Hepatocyte (in vitro differentiated cells): ENCODE measurements at regions not wholly inside any gene's neighbourhood (a gene's known extent, or its start where the extent isn't known, plus 50 kb on each side); places are given as distances from the start of the nearest gene placed in this dataset.

Experiments
- DNase-seq: peaks from one replicate; pipeline ENCODE4 v3.0.0-alpha.2; 2016; ENCODE audit warnings: low spot score
- H2AFZ ChIP-seq: fragments of 200-600 bp; sonication (generic); 2 replicates; pipeline ENCODE4 v1.6.0; 2016; ENCODE audit warnings: antibody characterized with exemption, mild to moderate bottlenecking
- H3K27ac ChIP-seq: fragments of 200-600 bp; sonication (generic); 2 replicates; pipeline ENCODE4 v1.5.1; 2016; ENCODE audit warnings: mild to moderate bottlenecking
- H3K27me3 ChIP-seq: fragments of 200-600 bp; sonication (generic); 2 replicates; pipeline ENCODE4 v1.6.1; 2016
- H3K36me3 ChIP-seq: fragments of 200-600 bp; sonication (generic); replicated peaks from 2 replicates; pipeline ENCODE4 v1.5.1; 2016; ENCODE audit warnings: low read depth; ENCODE audit not compliant: insufficient read depth
- H3K4me1 ChIP-seq: fragments of 200-600 bp; sonication (generic); 2 replicates; pipeline ENCODE4 v1.5.1; 2016; ENCODE audit warnings: mild to moderate bottlenecking, moderate library complexity; ENCODE audit not compliant: insufficient read depth
- H3K4me2 ChIP-seq: fragments of 200-600 bp; sonication (generic); 2 replicates; pipeline ENCODE4 v1.6.0; 2016
- H3K4me3 ChIP-seq: fragments of 200-600 bp; sonication (generic); 2 replicates; pipeline ENCODE4 v1.5.1; 2016; ENCODE audit warnings: mild to moderate bottlenecking
- H3K79me2 ChIP-seq: fragments of 200-600 bp; sonication (generic); 2 replicates; pipeline ENCODE4 v1.6.0; 2017; ENCODE audit warnings: mild to moderate bottlenecking
- H3K9me2 ChIP-seq: fragments of 200-600 bp; sonication (generic); replicated peaks from 2 replicates; pipeline ENCODE4 v1.6.0; 2017; ENCODE audit warnings: mild to moderate bottlenecking; ENCODE audit not compliant: insufficient read depth
- H3K9me3 ChIP-seq: fragments of 200-600 bp; sonication (generic); 2 replicates; pipeline ENCODE4 v1.5.1; 2016; ENCODE audit warnings: low read depth, mild to moderate bottlenecking
- H4K20me1 ChIP-seq: fragments of 200-600 bp; sonication (generic); 2 replicates; pipeline ENCODE4 v1.6.0; 2016; ENCODE audit warnings: mild to moderate bottlenecking; ENCODE audit not compliant: insufficient read depth, poor library complexity, severe bottlenecking
- EZH2 ChIP-seq: fragments of 200-600 bp; sonication (generic); IDR thresholded peaks from 2 replicates; pipeline ENCODE4 v1.6.1; 2016; ENCODE audit warnings: antibody characterized with exemption, mild to moderate bottlenecking, borderline replicate concordance
- EZH2phosphoT487 ChIP-seq: fragments of 200-600 bp; sonication (generic); IDR thresholded peaks from one replicate; pipeline ENCODE4 v1.6.1; 2018; ENCODE audit warnings: antibody characterized with exemption, mild to moderate bottlenecking, low read depth, moderate library complexity; ENCODE audit not compliant: unreplicated experiment, severe bottlenecking
- WGBS: methylation state at CpG from one replicate; pipeline ENCODE4 v1.1.6; 2016; ENCODE audit warnings: low lambda C conversion rate; ENCODE audit errors: missing lambda C conversion rate; 5-methylcytosine and 5-hydroxymethylcytosine counted together
- TF ChIP-seq, protein P1 (sequence below): fragments of 200-600 bp; sonication (generic); IDR thresholded peaks from 2 replicates; pipeline ENCODE4 v1.5.1; 2016; ENCODE audit warnings: antibody characterized with exemption, mild to moderate bottlenecking; ENCODE audit not compliant: poor library complexity

DNA sequence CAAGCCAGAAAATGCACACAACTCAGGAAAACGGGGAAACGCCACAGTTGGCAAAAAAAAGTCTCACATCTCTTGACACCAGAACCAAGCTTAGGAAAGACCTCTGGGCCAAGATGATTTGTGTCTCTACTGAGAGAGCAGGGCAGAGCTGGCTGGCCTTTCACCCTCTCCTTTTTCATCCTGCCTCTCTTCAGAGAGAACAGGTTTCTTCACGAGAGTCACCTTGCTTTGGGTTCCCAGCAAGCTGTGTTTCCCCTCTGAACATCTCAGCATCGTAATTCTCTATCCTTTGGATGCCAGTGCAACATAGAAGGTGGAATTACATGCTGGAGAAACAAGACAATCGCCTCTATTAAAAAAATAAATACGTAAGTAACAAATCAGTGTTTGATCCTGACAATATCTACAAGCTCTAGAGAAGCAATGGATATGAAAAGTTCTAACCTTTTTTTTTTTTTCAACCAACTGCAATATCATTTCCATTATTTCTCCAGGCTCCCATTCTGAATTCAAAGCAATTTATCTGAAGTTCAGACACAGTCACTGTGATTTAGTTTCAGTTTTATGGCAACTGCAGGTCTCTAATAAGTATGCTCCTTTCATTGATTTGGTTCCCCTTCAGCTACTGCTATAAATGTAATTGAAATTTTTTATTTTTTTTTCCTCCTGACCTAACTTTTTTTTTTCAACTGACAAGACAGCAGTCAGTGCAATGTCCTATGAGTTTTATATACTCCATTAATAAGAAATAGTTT lies 708.6 kb downstream of the DTWD2 start:
- H2AFZ ChIP-seq: no peak overlapping the region
- no peaks in the 10 kb centered on the region for H3K79me2 ChIP-seq
- TF ChIP-seq EZH2phosphoT487 (no peak), EZH2 (no peak)
- TF ChIP-seq, protein P1, sequence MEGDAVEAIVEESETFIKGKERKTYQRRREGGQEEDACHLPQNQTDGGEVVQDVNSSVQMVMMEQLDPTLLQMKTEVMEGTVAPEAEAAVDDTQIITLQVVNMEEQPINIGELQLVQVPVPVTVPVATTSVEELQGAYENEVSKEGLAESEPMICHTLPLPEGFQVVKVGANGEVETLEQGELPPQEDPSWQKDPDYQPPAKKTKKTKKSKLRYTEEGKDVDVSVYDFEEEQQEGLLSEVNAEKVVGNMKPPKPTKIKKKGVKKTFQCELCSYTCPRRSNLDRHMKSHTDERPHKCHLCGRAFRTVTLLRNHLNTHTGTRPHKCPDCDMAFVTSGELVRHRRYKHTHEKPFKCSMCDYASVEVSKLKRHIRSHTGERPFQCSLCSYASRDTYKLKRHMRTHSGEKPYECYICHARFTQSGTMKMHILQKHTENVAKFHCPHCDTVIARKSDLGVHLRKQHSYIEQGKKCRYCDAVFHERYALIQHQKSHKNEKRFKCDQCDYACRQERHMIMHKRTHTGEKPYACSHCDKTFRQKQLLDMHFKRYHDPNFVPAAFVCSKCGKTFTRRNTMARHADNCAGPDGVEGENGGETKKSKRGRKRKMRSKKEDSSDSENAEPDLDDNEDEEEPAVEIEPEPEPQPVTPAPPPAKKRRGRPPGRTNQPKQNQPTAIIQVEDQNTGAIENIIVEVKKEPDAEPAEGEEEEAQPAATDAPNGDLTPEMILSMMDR: no peak

DNA sequence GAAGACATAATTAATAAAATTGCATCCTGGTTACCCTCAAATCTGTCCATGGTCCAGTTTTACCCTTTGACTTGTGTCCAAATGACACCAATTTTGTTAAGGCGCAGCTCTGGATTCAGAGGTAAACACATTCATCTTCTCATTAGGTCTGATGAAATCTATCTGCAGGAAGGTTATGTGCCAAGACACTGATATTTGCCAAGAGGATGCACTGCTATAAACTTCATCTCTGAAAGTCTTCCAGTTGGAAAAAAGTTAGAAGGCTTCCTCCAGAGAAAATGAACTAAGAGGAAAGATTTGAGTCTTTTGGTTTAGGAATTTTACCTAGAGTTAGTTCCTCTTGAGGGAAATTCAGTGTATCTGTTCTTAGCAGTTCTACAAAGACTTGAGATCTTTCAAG lies 717.8 kb downstream of the DTWD2 start:
- DNase-seq: no peak
- Histone ChIP-seq H3K27ac (no peak overlapping the region), H3K4me1 (no peaks in the 10 kb centered on the region), H3K79me2 (no peaks in the 10 kb centered on the region), H3K4me2 (no peak overlapping the region), H3K9me3 (no peaks in the 10 kb centered on the region), H4K20me1 (no peaks in the 10 kb centered on the region), H3K27me3 (no peaks in the 10 kb centered on the region), H3K9me2 (no peaks in the 10 kb centered on the region), H2AFZ (no peak overlapping the region), H3K4me3 (no peak overlapping the region), H3K36me3 (no peaks in the 10 kb centered on the region)
- TF ChIP-seq, protein P1: no peak
- TF ChIP-seq EZH2phosphoT487: no peak
- no peak for TF ChIP-seq EZH2
- WGBS: 79% methylated on average over 1 of the region's 1 CpG

More for the DNA sequence above, 708.6 kb downstream of the DTWD2 start:
- no peak for DNase-seq
- Histone ChIP-seq H3K27me3 (no peaks in the 10 kb centered on the region), H3K36me3 (no peaks in the 10 kb centered on the region), H3K27ac (no peak overlapping the region), H4K20me1 (no peaks in the 10 kb centered on the region), H3K4me1 (no peaks in the 10 kb centered on the region), H3K4me3 (no peak overlapping the region), H3K9me2 (no peaks in the 10 kb centered on the region), H3K9me3 (no peaks in the 10 kb centered on the region), H3K4me2 (no peak overlapping the region)
- 83% methylated on average over 6 of the region's 6 CpGs for WGBS

DNA sequence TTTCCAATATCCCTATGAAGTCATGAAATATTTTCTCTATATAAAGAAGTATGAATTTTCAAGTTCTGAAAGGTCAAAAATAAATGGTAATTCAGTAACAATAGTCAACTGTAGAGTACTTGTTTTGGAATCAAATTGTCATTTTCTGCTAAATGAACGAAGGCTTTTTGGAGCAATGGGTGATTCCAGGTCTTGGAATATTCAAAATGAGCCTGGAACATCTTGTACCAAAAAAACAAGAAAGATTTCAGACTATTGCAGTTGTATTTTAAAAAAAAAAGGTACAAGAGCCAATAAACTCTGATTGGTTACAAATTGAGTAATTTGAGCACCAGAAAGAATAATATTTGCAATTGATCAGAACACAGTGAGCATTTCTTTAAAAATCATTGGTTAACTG lies 730.1 kb downstream of the DTWD2 start:
- no peak overlapping the region for H2AFZ ChIP-seq
- TF ChIP-seq EZH2phosphoT487: no peak
- TF ChIP-seq, protein P1: no peak
- H3K27ac ChIP-seq: no peak overlapping the region
- H3K4me1 ChIP-seq: no peaks in the 10 kb centered on the region
- no peaks in the 10 kb centered on the region for H3K9me3 ChIP-seq
- H3K4me3 ChIP-seq: no peak overlapping the region
- no peaks in the 10 kb centered on the region for H3K36me3 ChIP-seq
- H3K79me2 ChIP-seq: no peaks in the 10 kb centered on the region
- H4K20me1 ChIP-seq: no peaks in the 10 kb centered on the region
- no peaks in the 10 kb centered on the region for H3K9me2 ChIP-seq
- H3K4me2 ChIP-seq: no peak overlapping the region
- DNase-seq: no peak
- no peaks in the 10 kb centered on the region for H3K27me3 ChIP-seq
- WGBS: 93% methylated on average over 1 of the region's 1 CpG
